Medulla oblongata (tissue), 1 donor: ENCODE measurements at regions not wholly inside any gene's neighbourhood (a gene's known extent, or its start where the extent isn't known, plus 50 kb on each side); places are given as distances from the start of the nearest gene placed in this dataset.

ENCODE experiments used
- DNase-seq: peaks from one replicate; pipeline ENCODE4 v3.0.0-alpha.2; 2015; ENCODE audit errors: extremely low spot score

GRCh38 chr2:18891600-18892345 lies 302.4 kb upstream of the NT5C1B start:
- no peak for DNase-seq

DNA sequence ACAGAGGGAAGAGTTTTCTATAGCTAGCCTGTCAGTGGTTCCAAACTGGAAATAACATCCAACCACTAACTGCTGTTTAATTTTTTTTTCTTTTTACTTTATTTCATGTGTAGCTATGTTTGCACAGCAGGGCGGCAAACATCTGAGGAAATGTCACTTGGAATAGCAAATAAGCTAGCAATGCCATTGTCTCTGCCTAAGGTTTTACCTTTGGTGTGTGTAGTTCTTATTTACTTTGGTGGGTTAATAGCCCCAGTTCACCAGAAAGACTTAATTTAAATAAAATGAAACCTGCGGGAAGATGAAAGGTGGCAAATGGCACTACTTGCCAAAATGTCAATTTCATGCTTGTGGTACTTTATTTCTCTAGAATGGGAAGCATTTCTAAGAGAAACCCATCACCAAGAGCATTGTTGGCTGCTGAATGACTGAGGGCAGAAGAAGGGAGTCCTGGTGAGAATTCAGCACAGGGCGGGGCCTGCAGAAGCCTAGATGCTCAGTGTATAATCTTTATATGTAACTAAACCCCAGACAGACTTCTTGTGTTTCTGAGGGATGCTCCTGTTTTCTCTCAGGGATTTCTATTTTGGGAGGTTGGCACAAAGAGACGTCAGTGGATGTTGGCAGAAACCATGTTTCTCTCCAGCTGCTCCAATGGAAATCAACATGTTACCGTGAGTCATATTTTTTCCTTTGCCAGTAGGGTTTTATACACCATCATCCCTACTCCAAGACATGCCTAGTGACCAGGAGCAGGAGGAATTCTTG lies 300.4 kb upstream of the NT5C1B start:
- DNase-seq, result no peak

- DNase-seq, result no peak
Observed at GRCh38 chr2:18885457-18885856, 296.1 kb upstream of the NT5C1B start.

GRCh38 chr2:18883616-18884456 lies 294.5 kb upstream of the NT5C1B start:
- DNase-seq, result no peak

DNA sequence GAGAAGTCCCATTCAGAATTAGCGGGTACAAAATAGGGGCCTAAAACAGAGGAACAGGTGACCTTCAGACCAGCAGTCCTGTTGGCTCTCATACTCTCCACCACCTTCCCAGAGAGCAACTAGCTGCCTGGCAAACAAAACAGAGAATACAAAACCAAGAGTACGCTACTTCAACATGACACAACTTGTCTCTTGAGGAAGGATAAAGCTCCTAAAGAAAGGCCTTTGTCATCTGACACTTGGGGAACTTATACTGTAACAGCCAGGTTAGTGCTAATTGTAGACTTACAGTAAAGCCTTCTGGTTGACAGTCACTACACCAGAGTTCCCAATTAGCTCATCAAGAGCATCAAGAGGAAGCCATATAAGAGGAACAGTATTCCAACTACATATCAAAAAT lies 282.1 kb upstream of the NT5C1B start:
- DNase-seq, result no peak

- DNase-seq, result no peak
Observed at GRCh38 chr2:18870307-18870706, 280.9 kb upstream of the NT5C1B start.

- no peak for DNase-seq
Observed at GRCh38 chr2:18861951-18862350, 272.6 kb upstream of the NT5C1B start.

- DNase-seq, result no peak
Observed at GRCh38 chr2:18860179-18860578, 270.8 kb upstream of the NT5C1B start.

GRCh38 chr2:18856765-18857164 lies 267.4 kb upstream of the NT5C1B start:
- DNase-seq, result no peak

- DNase-seq, result peak; percentile 5
Observed at GRCh38 chr2:18855027-18855426, 265.7 kb upstream of the NT5C1B start.

- no peak for DNase-seq
Observed at GRCh38 chr2:18849841-18850578, 260.6 kb upstream of the NT5C1B start.

- DNase-seq, result no peak
Observed at GRCh38 chr2:18848646-18849045, 259.3 kb upstream of the NT5C1B start.

DNA sequence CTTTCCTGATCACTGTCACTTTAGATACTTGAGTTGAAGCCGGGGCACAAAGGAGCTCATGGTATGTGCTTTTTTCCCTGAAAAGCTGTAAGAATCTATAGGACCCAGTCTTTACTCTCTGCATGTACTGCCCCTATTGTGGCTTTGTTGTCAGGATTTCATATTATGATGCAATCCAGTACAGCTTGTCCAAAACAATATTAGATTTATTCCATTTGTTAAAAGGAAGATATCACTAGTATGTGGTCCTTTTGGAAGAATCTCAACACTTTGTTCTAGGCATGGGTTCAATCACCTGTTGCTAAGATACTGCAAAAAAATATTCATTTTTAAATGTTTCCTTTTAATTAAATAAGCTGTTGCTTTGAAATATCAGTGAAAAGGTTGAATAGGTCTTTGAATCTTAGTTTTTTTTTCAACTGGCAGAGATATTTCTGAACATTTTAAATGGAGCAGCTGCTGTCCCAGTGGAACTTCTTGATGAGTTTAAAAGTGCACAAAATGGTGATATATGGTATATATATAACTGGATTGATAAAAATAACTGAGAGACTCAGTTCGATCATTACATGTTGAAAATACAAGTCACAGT lies 256.6 kb upstream of the NT5C1B start:
- no peak for DNase-seq

DNA sequence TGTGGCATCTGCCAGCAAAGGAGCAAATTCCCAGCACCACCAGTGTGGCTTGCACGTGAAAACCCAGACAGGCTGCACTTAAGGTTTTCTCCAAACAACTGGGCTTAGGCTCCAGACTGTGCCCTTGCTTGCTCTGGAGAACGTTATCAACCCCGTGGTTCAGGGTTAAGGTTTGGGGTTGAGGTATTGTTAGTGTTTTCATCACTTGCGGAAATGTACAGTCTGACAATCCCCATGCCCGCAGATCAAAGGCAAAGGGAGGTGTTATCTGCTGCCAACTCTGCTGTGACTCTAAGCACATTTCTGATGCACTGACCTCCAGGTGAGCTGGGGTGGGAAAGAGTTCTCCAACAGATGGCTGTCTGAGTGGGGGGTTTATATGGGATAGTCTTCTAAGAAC lies 253.5 kb upstream of the NT5C1B start:
- no peak for DNase-seq

- DNase-seq, result no peak
Observed at GRCh38 chr2:18841248-18842150, 252.1 kb upstream of the NT5C1B start.

DNA sequence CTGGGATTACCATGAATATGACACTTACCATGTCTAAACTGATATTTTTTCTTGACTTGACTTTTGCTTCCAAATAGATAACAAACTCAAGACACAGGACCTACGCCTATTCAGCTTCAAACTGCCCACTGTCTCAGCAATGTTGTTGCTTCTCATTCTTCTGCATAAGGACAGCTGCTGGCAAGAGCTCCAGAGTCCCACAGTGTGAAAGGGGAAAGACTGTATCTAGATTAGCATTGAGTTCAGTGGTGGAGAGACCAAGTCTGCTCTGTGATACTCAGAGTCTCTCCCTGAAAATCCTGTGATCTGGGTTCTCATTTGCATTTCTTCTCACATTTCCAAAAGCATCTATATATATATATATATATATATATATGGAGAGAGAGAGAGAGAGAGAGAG lies 247.9 kb upstream of the NT5C1B start:
- no peak for DNase-seq

DNA sequence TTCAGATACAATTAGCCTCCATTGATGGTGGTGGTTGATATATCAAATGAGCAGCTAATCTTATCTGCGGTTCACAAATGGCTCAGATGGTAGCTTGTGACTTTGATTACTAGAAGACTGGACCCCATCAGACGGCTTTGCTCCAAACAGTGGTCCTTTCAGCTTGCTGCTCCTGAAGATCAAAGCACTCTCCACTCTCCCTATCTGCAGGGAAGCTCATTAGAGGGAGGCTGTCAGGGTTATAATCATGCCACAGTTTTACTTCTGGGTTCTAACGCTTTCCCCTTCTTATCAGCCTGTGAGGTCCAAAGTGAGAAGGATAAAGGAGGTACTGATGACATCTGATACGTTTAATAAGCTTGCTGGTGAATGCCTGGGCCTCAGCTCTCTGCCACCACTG lies 247.1 kb upstream of the NT5C1B start:
- no peak for DNase-seq

- no peak for DNase-seq
Observed at GRCh38 chr2:18835787-18836186, 246.4 kb upstream of the NT5C1B start.

DNA sequence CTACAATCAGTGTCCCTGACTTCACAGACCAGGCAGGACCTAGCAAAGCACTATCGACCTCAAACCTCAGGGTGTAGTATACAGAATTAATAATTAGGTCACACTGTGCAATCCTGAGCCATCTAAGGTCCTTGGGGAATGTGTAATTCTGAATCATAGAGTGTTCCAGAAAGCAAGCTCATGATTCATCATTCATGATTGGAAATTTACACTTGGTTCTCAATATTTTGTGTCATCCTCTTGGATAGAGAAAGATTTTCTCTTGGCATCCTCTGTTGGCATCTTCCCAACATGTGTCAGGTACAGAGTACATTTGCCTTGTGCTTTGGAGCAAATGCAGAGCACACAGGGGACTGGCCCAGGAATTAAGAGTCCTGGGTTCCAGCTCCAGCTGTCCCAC lies 245.0 kb upstream of the NT5C1B start:
- DNase-seq, result no peak

DNA sequence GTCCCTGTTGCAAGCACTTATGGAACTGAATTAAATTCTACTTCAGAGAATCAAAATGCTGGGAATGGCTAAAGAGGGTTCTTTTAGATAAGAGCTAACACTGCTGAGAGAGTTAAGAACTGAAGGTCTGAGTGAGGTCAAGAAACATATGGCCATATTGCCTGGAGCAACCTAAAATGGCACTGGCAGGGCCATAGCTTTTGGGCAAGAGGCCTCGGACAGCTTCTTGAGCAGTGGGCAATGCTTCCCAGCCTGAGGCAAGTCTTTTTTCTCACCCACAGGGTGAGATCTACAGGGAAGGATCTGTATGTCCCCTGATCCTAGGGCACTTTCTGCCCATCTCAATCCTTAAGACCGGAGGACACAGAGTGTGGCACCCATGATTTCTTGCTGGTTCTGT lies 244.6 kb upstream of the NT5C1B start:
- DNase-seq, result no peak
